ENCODE measurements at regions not wholly inside any gene's neighbourhood (a gene's known extent, or its start where the extent isn't known, plus 50 kb on each side); places are given as distances from the start of the nearest gene placed in this dataset.

GRCh38 chr2:75261923-75262322 is 62.6 kb upstream of the TACR1 start:
- H3K4me1 ChIP-seq (ENCODE audit: control insufficient read depth, insufficient read depth, low read length), result no peaks in the 10 kb centered on the region
- DNase-seq, result no peak
- no peaks in the 10 kb centered on the region for H3K36me3 ChIP-seq (ENCODE audit: control insufficient read depth, insufficient read depth, low read length)
- no peaks in the 10 kb centered on the region for H3K27me3 ChIP-seq (ENCODE audit: control insufficient read depth, insufficient read depth, low read length)
- H3K4me3 ChIP-seq (ENCODE audit: low read length), result no peak overlapping the region
- H3K9me3 ChIP-seq (replicated peaks; ENCODE audit: control insufficient read depth, low read depth, low read length), result peaks cover 13% of the 10 kb centered on the region
- H3K27ac ChIP-seq (ENCODE audit: low read length), result no peak overlapping the region

GRCh38 chr2:75260946-75261345 is 61.6 kb upstream of the TACR1 start:
- Histone ChIP-seq H3K4me1 (ENCODE audit: control insufficient read depth, insufficient read depth, low read length) (no peaks in the 10 kb centered on the region), H3K27ac (ENCODE audit: low read length) (no peak overlapping the region), H3K36me3 (ENCODE audit: control insufficient read depth, insufficient read depth, low read length) (no peaks in the 10 kb centered on the region), H3K27me3 (ENCODE audit: control insufficient read depth, insufficient read depth, low read length) (no peaks in the 10 kb centered on the region), H3K9me3 (replicated peaks; ENCODE audit: control insufficient read depth, low read depth, low read length) (peaks cover 13% of the 10 kb centered on the region), H3K4me3 (ENCODE audit: low read length) (no peak overlapping the region)
- DNase-seq, result no peak

- peaks cover 13% of the 10 kb centered on the region for H3K9me3 ChIP-seq (replicated peaks; ENCODE audit: control insufficient read depth, low read depth, low read length)
- no peaks in the 10 kb centered on the region for H3K27me3 ChIP-seq (ENCODE audit: control insufficient read depth, insufficient read depth, low read length)
- no peak overlapping the region for H3K4me3 ChIP-seq (ENCODE audit: low read length)
Measured at GRCh38 chr2:75258620-75259019, 59.3 kb upstream of the TACR1 start.

GRCh38 chr2:75256485-75256884 is 57.2 kb upstream of the TACR1 start:
- H3K4me1 ChIP-seq (ENCODE audit: control insufficient read depth, insufficient read depth, low read length), result no peaks in the 10 kb centered on the region
- no peak overlapping the region for H3K4me3 ChIP-seq (ENCODE audit: low read length)
- no peak overlapping the region for H3K27ac ChIP-seq (ENCODE audit: low read length)
- H3K9me3 ChIP-seq (replicated peaks; ENCODE audit: control insufficient read depth, low read depth, low read length), result peaks cover 13% of the 10 kb centered on the region
- 100% methylated on average over 1 of the region's 1 CpG for WGBS (ENCODE audit: insufficient coverage)
- no peaks in the 10 kb centered on the region for H3K27me3 ChIP-seq (ENCODE audit: control insufficient read depth, insufficient read depth, low read length)
- DNase-seq, result no peak
- no peaks in the 10 kb centered on the region for H3K36me3 ChIP-seq (ENCODE audit: control insufficient read depth, insufficient read depth, low read length)

More at GRCh38 chr2:75258620-75259019, 59.3 kb upstream of the TACR1 start:
- no peak for DNase-seq
- Histone ChIP-seq H3K4me1 (ENCODE audit: control insufficient read depth, insufficient read depth, low read length) (no peaks in the 10 kb centered on the region), H3K36me3 (ENCODE audit: control insufficient read depth, insufficient read depth, low read length) (no peaks in the 10 kb centered on the region), H3K27ac (ENCODE audit: low read length) (no peak overlapping the region)

GRCh38 chr2:75253526-75253925 is 54.2 kb upstream of the TACR1 start:
- H3K4me3 ChIP-seq (ENCODE audit: low read length), result no peak overlapping the region
- H3K4me1 ChIP-seq (ENCODE audit: control insufficient read depth, insufficient read depth, low read length), result no peaks in the 10 kb centered on the region
- no peaks in the 10 kb centered on the region for H3K36me3 ChIP-seq (ENCODE audit: control insufficient read depth, insufficient read depth, low read length)
- H3K27me3 ChIP-seq (ENCODE audit: control insufficient read depth, insufficient read depth, low read length), result no peaks in the 10 kb centered on the region
- no peak for DNase-seq
- H3K9me3 ChIP-seq (replicated peaks; ENCODE audit: control insufficient read depth, low read depth, low read length), result peaks cover 7% of the 10 kb centered on the region
- no peak overlapping the region for H3K27ac ChIP-seq (ENCODE audit: low read length)

GRCh38 chr2:75251896-75252295 is 52.6 kb upstream of the TACR1 start:
- DNase-seq, result no peak
- Histone ChIP-seq H3K27ac (ENCODE audit: low read length) (no peak overlapping the region), H3K9me3 (replicated peaks; ENCODE audit: control insufficient read depth, low read depth, low read length) (peaks cover 6% of the 10 kb centered on the region), H3K36me3 (ENCODE audit: control insufficient read depth, insufficient read depth, low read length) (no peaks in the 10 kb centered on the region), H3K27me3 (ENCODE audit: control insufficient read depth, insufficient read depth, low read length) (no peaks in the 10 kb centered on the region), H3K4me1 (ENCODE audit: control insufficient read depth, insufficient read depth, low read length) (no peaks in the 10 kb centered on the region), H3K4me3 (ENCODE audit: low read length) (no peak overlapping the region)
- no CpG with 5 or more reads among the region's 3 CpGs for WGBS (ENCODE audit: insufficient coverage)
